Caco-2 (cell line): ENCODE measurements at regions not wholly inside any gene's neighbourhood (a gene's known extent, or its start where the extent isn't known, plus 50 kb on each side); places are given as distances from the start of the nearest gene placed in this dataset.

Experiments
- BruUV-seq: library from RNA; stranded (reverse); fragments of 400-500 nt; replicated peaks from 2 replicates; lab custom pipeline; 2021; lab: Mats Ljungman, UMichigan
- CTCF ChIA-PET: fragments of 300-600 bp; sonication (Branson Sonifier 250); formaldehyde crosslinking; loops from one replicate; lab custom pipeline; 2022; ENCODE audit warnings: antibody characterized with exemption; lab: Charles Lee
- POLR2A ChIA-PET: fragments of 300-600 bp; sonication (Branson Sonifier 250); formaldehyde crosslinking; loops from one replicate; lab custom pipeline; 2022; ENCODE audit warnings: antibody characterized with exemption; lab: Charles Lee
- DNase-seq, 2 experiments: peaks; one replicate each; pipeline versions ENCODE4 v3.0.0 to v3.0.0-alpha.2; 2020 to 2022
- H3K27me3 ChIP-seq: replicated peaks from 2 replicates; pipeline ENCODE4 v1.6.0; 2011; ENCODE audit warnings: low read length; ENCODE audit not compliant: control insufficient read depth, insufficient read depth
- H3K36me3 ChIP-seq: 2 replicates; pipeline ENCODE4 v1.5.1; 2011; ENCODE audit warnings: low read length; ENCODE audit not compliant: control insufficient read depth, insufficient read depth
- H3K4me1 ChIP-seq: fragments of 250-450 bp; sonication (Bioruptor Pico); 2 replicates; pipeline ENCODE4 v1.5.1; 2020; ENCODE audit warnings: mild to moderate bottlenecking
- H3K4me3 ChIP-seq: 2 replicates; pipeline ENCODE4 v1.5.1; 2011; ENCODE audit warnings: low read depth, mild to moderate bottlenecking, control low read depth, low read length
- H3K9me3 ChIP-seq: fragments of 250-450 bp; sonication (Bioruptor Pico); 2 replicates; pipeline ENCODE4 v1.5.1; 2020; ENCODE audit warnings: mild to moderate bottlenecking, moderate library complexity
- H3K27ac Mint-ChIP-seq: one replicate; pipeline ENCODE4 v1.8.0; 2022; ENCODE audit warnings: mixed read lengths; ENCODE audit not compliant: unreplicated experiment
- H3K27me3 Mint-ChIP-seq: one replicate; pipeline ENCODE4 v1.8.0; 2022; ENCODE audit warnings: mixed read lengths; ENCODE audit not compliant: insufficient read depth, unreplicated experiment
- H3K36me3 Mint-ChIP-seq: one replicate; pipeline ENCODE4 v1.8.0; 2022; ENCODE audit warnings: mild to moderate bottlenecking, mixed read lengths; ENCODE audit not compliant: insufficient read depth, unreplicated experiment
- H3K4me1 Mint-ChIP-seq: one replicate; pipeline ENCODE4 v1.8.0; 2022; ENCODE audit warnings: low read depth, mixed read lengths; ENCODE audit not compliant: unreplicated experiment
- H3K4me3 Mint-ChIP-seq: one replicate; pipeline ENCODE4 v1.8.0; 2022; ENCODE audit warnings: mild to moderate bottlenecking, moderate library complexity, mixed read lengths; ENCODE audit not compliant: unreplicated experiment
- H3K9me3 Mint-ChIP-seq: one replicate; pipeline ENCODE4 v1.8.0; 2022; ENCODE audit warnings: mixed read lengths; ENCODE audit not compliant: unreplicated experiment
- CTCF ChIP-seq, 2 experiments: fragments of 200-600 bp in 1 of 2; IDR thresholded peaks; 1 replicate in 1 of 2; 2 replicates in 1 of 2; pipeline versions ENCODE4 v1.5.1 to v1.8.0; 2011 to 2022; ENCODE audit warnings: antibody characterized with exemption in 1 of 2, control low read depth in 1 of 2, inconsistent platforms in 1 of 2, low read depth in 1 of 2, low read length in 1 of 2, mild to moderate bottlenecking in 1 of 2, moderate library complexity in 1 of 2; ENCODE audit not compliant: insufficient read depth in 1 of 2, severe bottlenecking in 1 of 2, unreplicated experiment in 1 of 2
- intact Hi-C: fragments of 100-400 bp; cut with micrococcal nuclease; formaldehyde crosslinking; loops from one replicate; pipeline ENCODE4 v1.10.0; 2022; ENCODE audit not compliant: unreplicated experiment

- H3K4me3 Mint-ChIP-seq: no peak overlapping the region
- Histone ChIP-seq H3K36me3 (no peaks in the 10 kb centered on the region), H3K27me3 (no peaks in the 10 kb centered on the region), H3K4me3 (no peak overlapping the region), H3K4me1 (no peaks in the 10 kb centered on the region), H3K9me3 (no peaks in the 10 kb centered on the region)
- H3K9me3 Mint-ChIP-seq: peaks cover 23% of the 10 kb centered on the region
- no TSS peak for BruUV-seq
- DNase-seq: no peak
- no peaks in the 10 kb centered on the region for H3K4me1 Mint-ChIP-seq
- ChIA-PET POLR2A (no interaction called here), CTCF (interaction anchor here (3.2 kb wide), 1 partner anchor 294 kb away, joined by 16 read pairs; no protein-coding TSS in a partner anchor)
- no peak overlapping the region for H3K27ac Mint-ChIP-seq
- intact Hi-C loops: loop anchor here (10.0 kb wide), 1 partner anchor 241 kb away; no protein-coding TSS in a partner anchor
- no peaks in the 10 kb centered on the region for H3K27me3 Mint-ChIP-seq
- no peaks in the 10 kb centered on the region for H3K36me3 Mint-ChIP-seq
- TF ChIP-seq CTCF (IDR thresholded peaks at IDR 0.05; ENCODE audit: insufficient read depth in 1 of 2, low read depth in 1 of 2, low read length in 1 of 2, severe bottlenecking in 1 of 2, unreplicated experiment in 1 of 2): no peak
Measured at GRCh38 chr5:38736089-38736488, 109.7 kb upstream of the OSMR start.

- H3K4me1 Mint-ChIP-seq: no peaks in the 10 kb centered on the region
- Histone ChIP-seq H3K9me3 (no peaks in the 10 kb centered on the region), H3K36me3 (no peaks in the 10 kb centered on the region), H3K4me3 (no peak overlapping the region), H3K4me1 (no peaks in the 10 kb centered on the region), H3K27me3 (no peaks in the 10 kb centered on the region)
- no peak for TF ChIP-seq CTCF (IDR thresholded peaks at IDR 0.05; ENCODE audit: insufficient read depth in 1 of 2, low read depth in 1 of 2, low read length in 1 of 2, severe bottlenecking in 1 of 2, unreplicated experiment in 1 of 2)
- DNase-seq: no peak
- H3K4me3 Mint-ChIP-seq: no peak overlapping the region
- H3K36me3 Mint-ChIP-seq: no peaks in the 10 kb centered on the region
- BruUV-seq: no TSS peak
- ChIA-PET CTCF (no interaction called here), POLR2A (no interaction called here)
- peaks cover 32% of the 10 kb centered on the region for H3K9me3 Mint-ChIP-seq
- intact Hi-C loops: loop anchor here (10.0 kb wide), 1 partner anchor 243 kb away; no protein-coding TSS in a partner anchor
- no peak overlapping the region for H3K27ac Mint-ChIP-seq
- no peaks in the 10 kb centered on the region for H3K27me3 Mint-ChIP-seq
Measured at GRCh38 chr5:38737976-38738375, 107.8 kb upstream of the OSMR start.

GRCh38 chr5:38739011-38739704 is 106.7 kb upstream of the OSMR start:
- Mint-ChIP-seq H3K4me3 (no peak overlapping the region), H3K36me3 (no peaks in the 10 kb centered on the region), H3K4me1 (no peaks in the 10 kb centered on the region), H3K27me3 (no peaks in the 10 kb centered on the region), H3K9me3 (peaks cover 41% of the 10 kb centered on the region), H3K27ac (no peak overlapping the region)
- intact Hi-C loops: loop anchor here (10.0 kb wide), 1 partner anchor 244 kb away; no protein-coding TSS in a partner anchor
- Histone ChIP-seq H3K36me3 (no peaks in the 10 kb centered on the region), H3K27me3 (no peaks in the 10 kb centered on the region), H3K4me1 (no peaks in the 10 kb centered on the region), H3K4me3 (no peak overlapping the region), H3K9me3 (peaks cover 3% of the 10 kb centered on the region; the same call in 1 of the 2 replicates)
- no TSS peak for BruUV-seq
- POLR2A ChIA-PET: no interaction called here
- TF ChIP-seq CTCF (IDR thresholded peaks at IDR 0.05; ENCODE audit: insufficient read depth in 1 of 2, low read depth in 1 of 2, low read length in 1 of 2, severe bottlenecking in 1 of 2, unreplicated experiment in 1 of 2): no peak
- CTCF ChIA-PET: no interaction called here
- DNase-seq: no peak
